ENCODE measurements at regions not wholly inside any gene's neighbourhood (a gene's known extent, or its start where the extent isn't known, plus 50 kb on each side); places are given as distances from the start of the nearest gene placed in this dataset.
"Not testable (repeated sequence)": the region's sequence is repeated elsewhere in the genome, so short reads cannot be mapped to it uniquely, and the experiment has no call there.

- H3K79me2 ChIP-seq (ENCODE audit: insufficient read depth, low read length) = no peaks in the 10 kb centered on the region
- Mint-ChIP-seq H3K27ac (ENCODE audit: unreplicated experiment) (no peak overlapping the region), H3K4me1 (ENCODE audit: low read depth, unreplicated experiment) (peaks cover 3% of the 10 kb centered on the region), H3K9me3 (ENCODE audit: unreplicated experiment) (peaks cover 12% of the 10 kb centered on the region), H3K4me3 (ENCODE audit: unreplicated experiment) (no peak overlapping the region), H3K27me3 (ENCODE audit: low read depth, unreplicated experiment) (peaks cover 20% of the 10 kb centered on the region), H3K36me3 (ENCODE audit: low read depth, unreplicated experiment) (peaks cover 3% of the 10 kb centered on the region)
- peaks cover 14% of the 10 kb centered on the region for H3K27me3 ChIP-seq (ENCODE audit: insufficient read depth, low read length)
- H3K27ac ChIP-seq (ENCODE audit: low read depth, low read length) = no peak overlapping the region
- TF ChIP-seq CTCF (IDR thresholded peaks at IDR 0.05; ENCODE audit: insufficient read depth, low read depth, low read length) (no peak), EZH2 (IDR thresholded peaks at IDR 0.05; ENCODE audit: insufficient read depth, low read length) (no peak)
- H3K9me3 ChIP-seq (ENCODE audit: insufficient read depth, low read depth, low read length) = no peaks in the 10 kb centered on the region
- H3K4me2 ChIP-seq (ENCODE audit: low read length) = no peak overlapping the region
- H4K20me1 ChIP-seq (ENCODE audit: insufficient read depth, low read length) = no peaks in the 10 kb centered on the region
- H3K9ac ChIP-seq (ENCODE audit: low read length) = no peak overlapping the region
- H3K36me3 ChIP-seq (ENCODE audit: insufficient read depth, low read length) = no peaks in the 10 kb centered on the region
- H2AFZ ChIP-seq (ENCODE audit: low read depth, low read length) = no peak overlapping the region
- no peak for FAIRE-seq
- DNase-seq (ENCODE audit: low read depth) = no peak
- H3K4me3 ChIP-seq (ENCODE audit: insufficient read depth, low read depth, low read length) = no peak overlapping the region
- peaks cover 6% of the 10 kb centered on the region for H3K4me1 ChIP-seq (ENCODE audit: insufficient read depth, low read length)
Measured at GRCh38 chr13:20306039-20306438, 73.9 kb upstream of the GJB6 start.

GRCh38 chr13:20305587-20305986 is 73.5 kb upstream of the GJB6 start:
- Mint-ChIP-seq H3K4me1 (ENCODE audit: low read depth, unreplicated experiment) (peaks cover 3% of the 10 kb centered on the region), H3K36me3 (ENCODE audit: low read depth, unreplicated experiment) (peaks cover 3% of the 10 kb centered on the region)
- no peaks in the 10 kb centered on the region for H3K9me3 ChIP-seq (ENCODE audit: insufficient read depth, low read depth, low read length)

GRCh38 chr13:20304061-20304460 is 71.9 kb upstream of the GJB6 start:
- H3K36me3 Mint-ChIP-seq (ENCODE audit: low read depth, unreplicated experiment) = not testable (repeated sequence)

More at GRCh38 chr13:20305587-20305986, 73.5 kb upstream of the GJB6 start:
- Histone ChIP-seq H3K36me3 (ENCODE audit: insufficient read depth, low read length) (no peaks in the 10 kb centered on the region), H3K79me2 (ENCODE audit: insufficient read depth, low read length) (no peaks in the 10 kb centered on the region), H3K4me2 (ENCODE audit: low read length) (no peak overlapping the region), H4K20me1 (ENCODE audit: insufficient read depth, low read length) (no peaks in the 10 kb centered on the region), H3K9ac (ENCODE audit: low read length) (no peak overlapping the region), H3K27ac (ENCODE audit: low read depth, low read length) (no peak overlapping the region), H3K4me1 (ENCODE audit: insufficient read depth, low read length) (peaks cover 6% of the 10 kb centered on the region), H3K4me3 (ENCODE audit: insufficient read depth, low read depth, low read length) (no peak overlapping the region), H3K27me3 (ENCODE audit: insufficient read depth, low read length) (peaks cover 14% of the 10 kb centered on the region), H2AFZ (ENCODE audit: low read depth, low read length) (no peak overlapping the region)
- Mint-ChIP-seq H3K4me3 (ENCODE audit: unreplicated experiment) (no peak overlapping the region), H3K9me3 (ENCODE audit: unreplicated experiment) (peaks cover 12% of the 10 kb centered on the region), H3K27me3 (ENCODE audit: low read depth, unreplicated experiment) (peaks cover 25% of the 10 kb centered on the region), H3K27ac (ENCODE audit: unreplicated experiment) (no peak overlapping the region)
- TF ChIP-seq EZH2 (IDR thresholded peaks at IDR 0.05; ENCODE audit: insufficient read depth, low read length) (no peak), CTCF (IDR thresholded peaks at IDR 0.05; ENCODE audit: insufficient read depth, low read depth, low read length) (no peak)
- DNase-seq (ENCODE audit: low read depth) (no peak), FAIRE-seq (no peak)

More at GRCh38 chr13:20304061-20304460, 71.9 kb upstream of the GJB6 start:
- DNase-seq (ENCODE audit: low read depth); H3K4me3 ChIP-seq (ENCODE audit: insufficient read depth, low read depth, low read length); FAIRE-seq; H3K36me3 ChIP-seq (ENCODE audit: insufficient read depth, low read length); H3K27ac ChIP-seq (ENCODE audit: low read depth, low read length); H3K9me3 ChIP-seq (ENCODE audit: insufficient read depth, low read depth, low read length); H2AFZ ChIP-seq (ENCODE audit: low read depth, low read length); H3K27ac Mint-ChIP-seq (ENCODE audit: unreplicated experiment); H3K4me1 Mint-ChIP-seq (ENCODE audit: low read depth, unreplicated experiment); H4K20me1 ChIP-seq (ENCODE audit: insufficient read depth, low read length); H3K4me2 ChIP-seq (ENCODE audit: low read length); H3K9ac ChIP-seq (ENCODE audit: low read length); H3K4me1 ChIP-seq (ENCODE audit: insufficient read depth, low read length); H3K4me3 Mint-ChIP-seq (ENCODE audit: unreplicated experiment); H3K79me2 ChIP-seq (ENCODE audit: insufficient read depth, low read length): not testable (repeated sequence)
- H3K27me3 ChIP-seq (ENCODE audit: insufficient read depth, low read length) = peaks cover 15% of the 10 kb centered on the region
- Mint-ChIP-seq H3K9me3 (ENCODE audit: unreplicated experiment) (peaks cover 12% of the 10 kb centered on the region), H3K27me3 (ENCODE audit: low read depth, unreplicated experiment) (peaks cover 33% of the 10 kb centered on the region)
